GM20431 (cell line): ENCODE measurements at regions not wholly inside any gene's neighbourhood (a gene's known extent, or its start where the extent isn't known, plus 50 kb on each side); places are given as distances from the start of the nearest gene placed in this dataset.
"Not testable (repeated sequence)": the region's sequence is repeated elsewhere in the genome, so short reads cannot be mapped to it uniquely, and the experiment has no call there.

Experiments
- in situ Hi-C: fragments of 300-500 bp; cut with MseI, MboI; formaldehyde crosslinking; loops from one replicate; pipeline ENCODE4 v1.15.0; 2020; ENCODE audit warnings: low sequenced_read_pairs; ENCODE audit not compliant: unreplicated experiment

DNA sequence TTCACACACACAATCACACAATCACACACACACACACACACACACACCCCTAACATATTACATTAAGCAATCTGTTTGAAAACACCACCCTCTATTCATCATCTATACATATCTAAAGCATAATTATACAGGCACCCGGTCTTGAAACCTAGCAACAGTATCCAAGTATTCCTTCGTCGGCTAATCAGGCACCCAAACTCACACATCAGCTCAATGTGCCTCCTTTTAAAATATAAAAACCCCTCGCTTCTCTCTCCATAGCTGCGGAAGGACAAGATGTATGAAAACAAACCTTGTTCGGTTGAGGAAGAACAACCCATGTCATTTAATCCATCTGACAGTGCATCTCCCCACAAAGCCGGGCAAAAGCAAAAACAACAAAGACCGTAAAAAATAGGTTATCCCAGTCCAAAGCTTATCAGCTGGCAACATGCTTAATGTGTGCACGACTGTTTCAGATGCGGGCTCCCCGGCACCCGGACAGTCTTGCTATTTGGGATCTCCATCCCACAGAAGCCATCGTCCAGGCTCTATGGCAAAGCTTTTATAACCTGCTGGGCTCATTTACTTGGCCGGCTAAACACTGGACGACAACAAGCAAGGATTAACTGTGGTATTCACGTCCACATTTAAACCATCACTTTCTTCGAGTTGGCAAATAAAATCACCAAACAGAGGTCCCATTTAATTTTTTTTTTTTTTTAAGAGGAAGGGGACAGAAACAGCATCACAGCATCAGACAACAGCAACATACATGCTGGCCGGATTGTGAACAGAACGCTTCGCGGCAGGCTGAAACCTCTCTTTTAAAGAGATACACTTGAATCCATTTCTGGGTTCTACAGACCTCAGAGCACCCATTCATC lies 365.5 kb downstream of the SHANK2 start:
- in situ Hi-C loops: no loop called here

DNA sequence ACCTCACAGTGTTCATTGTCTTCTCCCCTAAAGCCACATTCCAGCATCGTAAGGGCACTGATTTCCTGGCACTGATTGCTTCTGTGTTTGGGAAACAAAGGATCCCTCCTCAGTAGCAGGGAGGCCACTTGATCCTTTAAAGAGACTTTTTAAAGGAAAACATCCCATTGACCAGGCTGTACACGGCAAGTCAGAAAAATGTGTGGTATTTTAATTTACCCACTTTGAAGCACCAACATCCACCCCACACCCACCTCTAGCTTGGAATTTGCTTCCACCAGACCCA lies 364.9 kb downstream of the SHANK2 start:
- in situ Hi-C loops: no loop called here

DNA sequence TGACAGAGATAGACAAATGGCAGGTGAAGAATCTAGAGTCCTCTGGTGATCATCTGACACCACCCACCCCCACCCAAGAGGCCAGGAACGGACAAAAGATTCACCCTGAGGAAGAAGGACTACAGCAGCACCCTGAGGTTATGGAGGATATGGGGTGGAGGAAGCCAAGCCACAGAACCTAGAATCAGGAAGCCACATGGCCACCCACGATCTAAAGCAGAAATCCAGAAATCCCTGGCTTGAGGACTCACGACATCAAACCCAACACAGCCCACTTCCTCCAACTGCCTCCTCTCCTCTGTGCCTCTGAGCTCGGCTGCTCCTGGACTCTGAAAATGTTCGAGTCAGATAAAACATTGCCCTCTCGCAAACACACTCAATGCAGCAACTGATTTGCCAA lies 364.3 kb downstream of the SHANK2 start:
- in situ Hi-C loops: no loop called here

DNA sequence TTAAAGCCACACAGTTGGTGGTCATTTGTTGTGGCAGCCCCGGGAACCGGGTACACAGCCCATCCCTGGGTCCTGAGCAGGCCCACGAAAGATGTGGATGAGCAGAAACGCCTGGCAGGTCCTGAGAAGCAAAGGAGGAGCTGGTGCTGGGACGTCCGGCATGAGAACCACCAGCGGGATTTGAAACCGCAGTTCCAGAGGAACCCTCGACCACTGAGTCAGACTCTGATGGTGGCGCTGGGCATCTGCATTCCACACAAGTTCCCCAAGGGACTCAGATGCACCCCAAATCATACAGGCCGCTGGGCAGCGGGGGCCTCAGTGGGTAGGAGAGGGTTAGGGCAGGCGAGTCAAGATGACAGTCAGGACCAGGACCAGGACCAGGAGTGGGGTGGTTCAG lies 363.0 kb downstream of the SHANK2 start:
- in situ Hi-C loops: no loop called here

GRCh38 chr11:70891844-70892380 lies 360.5 kb downstream of the SHANK2 start:
- in situ Hi-C loops: no loop called here

GRCh38 chr11:70892889-70893288 lies 359.5 kb downstream of the SHANK2 start:
- in situ Hi-C loops: no loop called here

DNA sequence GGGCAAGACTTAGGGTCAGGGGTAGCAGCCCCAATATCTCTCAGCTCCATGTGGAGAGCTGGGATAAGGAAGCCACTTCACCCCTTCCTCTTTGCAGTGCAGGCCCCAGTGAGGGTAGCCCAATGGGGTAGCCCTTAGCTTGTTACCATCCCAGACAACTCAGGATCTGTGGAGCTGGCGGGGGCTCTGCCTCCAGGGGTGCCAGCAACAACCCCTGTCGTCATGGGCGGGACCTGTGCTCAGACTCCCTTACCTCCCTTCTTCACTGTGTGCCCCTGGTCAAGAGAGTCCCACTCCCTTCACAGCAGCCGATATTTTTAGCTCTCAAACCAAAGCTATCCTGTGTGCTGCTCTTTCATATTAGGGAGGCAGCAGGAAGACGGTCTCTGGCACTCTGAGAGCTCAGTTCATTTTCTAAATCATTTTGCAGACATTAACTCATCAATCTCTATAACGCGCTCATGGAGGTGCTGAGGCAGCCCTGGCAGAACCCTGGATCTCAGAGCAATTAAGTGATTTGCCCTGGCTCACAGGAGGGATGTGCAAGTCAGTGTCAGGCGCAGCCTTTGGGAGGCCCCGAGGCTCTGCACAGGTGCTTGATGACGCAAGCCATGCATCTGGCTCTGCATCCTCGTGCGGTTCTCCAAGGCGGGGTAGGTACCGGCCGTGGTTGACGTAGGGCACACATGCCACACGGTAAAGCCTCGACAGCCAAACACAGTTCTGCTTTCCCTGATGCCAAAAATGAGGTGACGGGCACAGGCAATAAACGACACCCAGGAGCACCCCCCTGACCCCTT lies 357.6 kb downstream of the SHANK2 start:
- in situ Hi-C loops: no loop called here

GRCh38 chr11:70895366-70895670 lies 357.1 kb downstream of the SHANK2 start:
- in situ Hi-C loops: no loop called here

GRCh38 chr11:70897429-70897828 lies 354.9 kb downstream of the SHANK2 start:
- in situ Hi-C loops: no loop called here

GRCh38 chr11:70899616-70900015 lies 352.8 kb downstream of the SHANK2 start:
- in situ Hi-C loops: no loop called here

DNA sequence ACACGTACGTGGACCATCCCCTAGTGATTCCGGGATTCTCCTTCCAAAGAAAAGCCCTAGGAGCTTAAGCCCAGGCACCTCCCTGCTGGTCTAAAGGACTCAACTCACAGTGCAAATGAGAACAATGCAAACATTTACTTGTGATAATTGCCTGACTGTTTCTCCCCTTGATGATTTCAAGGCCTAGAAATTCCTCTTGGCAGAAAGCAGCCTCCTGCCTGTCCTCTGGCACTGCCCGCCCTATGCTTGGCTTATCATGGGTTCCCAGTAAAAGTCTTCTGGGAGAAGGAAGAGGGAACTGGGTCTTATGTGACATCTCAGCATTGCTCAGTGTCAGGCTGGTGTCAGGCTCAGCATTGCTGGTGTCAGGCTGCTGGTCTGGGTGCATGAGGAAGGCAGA lies 351.8 kb downstream of the SHANK2 start:
- in situ Hi-C loops: no loop called here

- in situ Hi-C loops: no loop called here
These were observed 350.3 kb downstream of the SHANK2 start for GRCh38 chr11:70901951-70902521.

DNA sequence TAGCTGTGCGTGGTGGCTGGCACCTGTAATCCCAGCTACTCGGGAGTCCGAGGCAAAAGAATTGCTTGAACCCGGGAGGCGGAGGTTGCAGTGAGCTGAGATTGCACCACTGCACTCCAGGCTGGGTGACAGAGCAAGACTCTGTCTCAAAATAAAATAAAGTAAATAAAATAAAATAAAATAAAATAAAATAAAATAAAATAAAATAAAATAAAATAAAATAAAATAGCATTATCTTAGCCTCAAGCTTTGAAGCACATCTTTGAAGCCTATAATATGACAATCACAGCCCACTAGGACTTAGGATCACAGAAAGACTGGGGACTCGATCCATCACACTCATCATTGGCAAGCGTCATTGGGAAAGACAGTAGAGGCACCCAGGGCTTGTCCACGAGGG lies 349.1 kb downstream of the SHANK2 start:
- in situ Hi-C loops: not testable (repeated sequence)

GRCh38 chr11:70906101-70906500 lies 346.3 kb downstream of the SHANK2 start:
- in situ Hi-C loops: no loop called here

DNA sequence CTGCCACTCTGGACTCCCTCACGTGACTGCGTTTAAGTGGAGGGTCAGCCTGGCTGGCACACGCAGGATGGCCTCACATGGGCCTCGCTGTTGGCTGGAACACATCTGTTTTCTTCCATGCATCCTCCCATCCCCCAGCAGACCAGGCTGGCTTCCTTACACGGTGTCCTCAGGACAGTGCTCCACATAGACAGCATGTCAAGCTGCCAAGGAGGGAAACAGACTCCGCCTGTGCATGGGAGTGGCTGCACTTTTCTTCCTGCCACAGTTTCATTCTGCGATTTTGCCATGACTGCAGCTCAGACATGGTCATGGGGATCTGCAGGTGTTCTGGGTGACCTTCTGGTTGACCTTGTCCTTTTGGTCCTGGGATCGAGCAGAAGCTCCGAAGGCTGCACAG lies 344.2 kb downstream of the SHANK2 start:
- in situ Hi-C loops: no loop called here

GRCh38 chr11:70910835-70911234 lies 341.5 kb downstream of the SHANK2 start:
- in situ Hi-C loops: no loop called here

DNA sequence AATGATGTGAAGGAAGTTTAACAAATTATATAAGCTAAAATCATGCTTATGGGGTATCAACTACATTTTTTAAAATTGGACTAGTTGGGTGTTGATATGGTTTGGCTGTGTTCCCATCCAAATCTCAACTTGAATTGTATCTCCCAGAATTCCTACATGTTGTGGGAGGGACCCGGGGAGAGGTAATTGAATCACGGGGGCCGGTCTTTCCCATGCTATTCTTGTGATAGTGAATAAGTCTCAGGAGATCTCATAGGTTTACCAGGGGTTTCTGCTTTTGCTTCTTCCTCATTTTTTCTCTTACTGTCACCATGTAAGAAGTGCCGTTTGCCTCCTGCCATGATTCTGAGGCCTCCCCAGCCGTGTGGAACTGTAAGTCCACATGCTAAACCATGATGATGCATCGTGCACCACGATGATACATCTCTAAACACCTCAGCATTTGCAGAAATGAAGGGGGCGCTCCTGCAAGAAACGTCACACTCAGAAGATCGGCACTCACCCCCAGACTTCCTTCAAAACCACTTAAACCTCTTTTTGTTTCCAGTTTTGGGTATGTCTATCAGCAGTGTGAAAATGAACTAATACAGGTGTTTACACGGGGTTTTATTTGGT lies 340.0 kb downstream of the SHANK2 start:
- in situ Hi-C loops: no loop called here

DNA sequence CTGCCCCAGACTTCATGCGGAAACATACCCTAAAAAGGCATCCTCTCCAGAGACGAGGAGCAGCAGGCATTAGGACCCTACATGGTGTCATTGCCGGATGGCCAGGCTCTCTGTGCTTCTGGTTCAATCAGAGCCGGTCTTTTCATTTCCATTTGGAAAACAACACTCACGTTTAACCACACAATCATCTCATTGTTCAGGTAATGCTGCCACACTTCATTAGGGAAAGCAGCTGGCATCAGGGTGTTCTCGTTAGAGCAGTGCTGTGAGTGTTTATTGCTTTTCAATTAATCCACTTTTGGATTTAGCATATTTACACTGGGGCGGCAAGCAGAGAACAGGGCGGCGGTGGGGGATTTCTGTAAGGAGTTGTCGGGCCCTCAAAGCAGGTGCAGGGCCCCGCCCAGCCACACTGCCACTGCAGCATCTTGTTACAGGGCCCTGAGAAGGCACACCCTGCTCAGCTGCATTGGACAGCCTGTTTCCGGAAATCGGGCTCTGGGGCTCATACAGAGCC lies 338.6 kb downstream of the SHANK2 start:
- in situ Hi-C loops: no loop called here

- in situ Hi-C loops: no loop called here
These were observed 337.9 kb downstream of the SHANK2 start for GRCh38 chr11:70914496-70914895.

DNA sequence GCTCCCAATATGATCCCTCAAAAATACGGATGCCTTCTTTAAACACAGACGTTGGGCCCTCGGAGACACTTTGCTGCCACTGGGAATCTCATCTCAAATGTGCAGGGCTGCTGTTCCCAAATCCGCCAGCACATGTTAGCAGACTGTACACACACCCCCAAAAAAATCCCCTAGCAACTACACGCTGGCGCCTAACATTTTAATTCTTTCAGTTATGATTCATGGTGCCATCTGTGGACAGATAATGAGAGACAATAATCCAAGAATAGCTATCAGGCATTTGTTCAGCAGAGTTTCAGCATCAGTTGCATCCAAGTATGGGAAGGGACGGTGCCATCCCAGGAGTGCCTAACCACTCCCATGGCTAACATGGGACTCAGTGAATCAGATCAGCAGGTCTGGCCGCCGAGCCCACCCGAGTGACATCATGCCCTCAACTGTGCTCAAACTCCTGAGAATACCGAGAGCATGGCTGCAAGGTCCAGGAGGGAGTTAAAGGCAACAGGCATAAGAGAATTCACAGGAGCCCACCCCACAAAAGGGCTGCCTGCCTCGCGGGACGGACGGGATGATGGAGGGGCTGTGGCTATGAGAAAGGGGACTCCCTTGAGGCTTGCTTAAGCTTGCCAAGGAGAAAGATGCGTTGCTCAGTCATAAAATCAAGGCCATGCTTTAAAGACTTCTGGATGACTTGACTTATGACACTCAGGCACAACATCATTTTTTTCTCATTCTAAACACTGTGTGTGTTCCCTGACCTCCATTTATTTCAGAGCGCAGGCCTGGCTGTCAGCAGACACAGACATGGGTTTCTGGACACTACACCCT lies 337.0 kb downstream of the SHANK2 start:
- in situ Hi-C loops: no loop called here
